ENCODE measurements at regions not wholly inside any gene's neighbourhood (a gene's known extent, or its start where the extent isn't known, plus 50 kb on each side); places are given as distances from the start of the nearest gene placed in this dataset.

DNA sequence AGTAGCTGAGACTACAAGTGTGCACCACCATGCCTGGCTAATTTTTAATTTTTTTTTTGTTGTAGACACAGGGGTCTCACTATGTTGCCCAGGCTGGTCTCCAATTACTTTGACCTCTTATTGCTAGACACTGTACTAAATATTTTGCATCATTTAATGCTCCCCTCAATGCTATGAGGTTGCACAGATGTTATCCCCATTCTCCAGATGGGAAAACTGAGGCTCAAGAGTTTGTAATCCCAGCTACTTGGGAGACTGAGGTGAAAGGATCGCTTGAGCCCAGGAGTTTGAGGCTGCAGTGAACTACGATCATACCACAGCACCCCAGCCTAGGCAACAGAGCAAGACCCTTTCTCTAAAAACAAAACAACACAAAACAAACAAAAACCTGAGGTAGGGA is 443.3 kb upstream of the C16orf82 start:
- no peak for TF ChIP-seq EZH2 (IDR thresholded peaks at IDR 0.05; ENCODE audit: borderline replicate concordance, low read depth, low read length, severe bottlenecking)
- TF ChIP-seq, protein P1, sequence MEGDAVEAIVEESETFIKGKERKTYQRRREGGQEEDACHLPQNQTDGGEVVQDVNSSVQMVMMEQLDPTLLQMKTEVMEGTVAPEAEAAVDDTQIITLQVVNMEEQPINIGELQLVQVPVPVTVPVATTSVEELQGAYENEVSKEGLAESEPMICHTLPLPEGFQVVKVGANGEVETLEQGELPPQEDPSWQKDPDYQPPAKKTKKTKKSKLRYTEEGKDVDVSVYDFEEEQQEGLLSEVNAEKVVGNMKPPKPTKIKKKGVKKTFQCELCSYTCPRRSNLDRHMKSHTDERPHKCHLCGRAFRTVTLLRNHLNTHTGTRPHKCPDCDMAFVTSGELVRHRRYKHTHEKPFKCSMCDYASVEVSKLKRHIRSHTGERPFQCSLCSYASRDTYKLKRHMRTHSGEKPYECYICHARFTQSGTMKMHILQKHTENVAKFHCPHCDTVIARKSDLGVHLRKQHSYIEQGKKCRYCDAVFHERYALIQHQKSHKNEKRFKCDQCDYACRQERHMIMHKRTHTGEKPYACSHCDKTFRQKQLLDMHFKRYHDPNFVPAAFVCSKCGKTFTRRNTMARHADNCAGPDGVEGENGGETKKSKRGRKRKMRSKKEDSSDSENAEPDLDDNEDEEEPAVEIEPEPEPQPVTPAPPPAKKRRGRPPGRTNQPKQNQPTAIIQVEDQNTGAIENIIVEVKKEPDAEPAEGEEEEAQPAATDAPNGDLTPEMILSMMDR (IDR thresholded peaks at IDR 0.05; ENCODE audit: borderline replicate concordance, extremely low read depth, low read length, poor library complexity, severe bottlenecking) = no peak

Measured in DND-41 (cell line).